NB4 (cell line): ENCODE measurements at regions not wholly inside any gene's neighbourhood (a gene's known extent, or its start where the extent isn't known, plus 50 kb on each side); places are given as distances from the start of the nearest gene placed in this dataset.
A peak's percentile ranks its signal among the peaks of the same experiment; 100 is the strongest.

ENCODE experiments used
- DNase-seq: peaks from one replicate; pipeline ENCODE4 v3.0.0; 2010; ENCODE audit warnings: low read depth
- H3K4me3 ChIP-seq: one replicate; pipeline ENCODE4 v1.5.1; 2011; ENCODE audit warnings: mild to moderate bottlenecking, low read depth, low read length, moderate library complexity
- CTCF ChIP-seq: IDR thresholded peaks from one replicate; pipeline ENCODE4 v1.5.1; 2012; ENCODE audit warnings: low read depth, low read length
- MAX ChIP-seq: IDR thresholded peaks from 2 replicates; pipeline ENCODE4 v1.6.1; 2011; ENCODE audit warnings: low read depth, low read length
- MYC ChIP-seq: IDR thresholded peaks from 2 replicates; pipeline ENCODE4 v1.6.1; 2011; ENCODE audit warnings: low read depth, low read length
- POLR2A ChIP-seq: IDR thresholded peaks from 2 replicates; pipeline ENCODE4 v1.6.1; 2011; ENCODE audit warnings: mild to moderate bottlenecking; ENCODE audit not compliant: insufficient read length; ENCODE audit errors: extremely low read depth

- peak; percentile 46 for DNase-seq
- TF ChIP-seq MAX, result no peak
- TF ChIP-seq CTCF, result no peak
- TF ChIP-seq MYC, result no peak
- TF ChIP-seq POLR2A, result no peak
- H3K4me3 ChIP-seq, result no peak overlapping the region
Measured at GRCh38 chr10:8137726-8138125, 83.2 kb downstream of the GATA3 start.

GRCh38 chr10:8138471-8138870, 84.0 kb downstream of the GATA3 start:
- H3K4me3 ChIP-seq, result no peak overlapping the region
- TF ChIP-seq POLR2A, result no peak
- TF ChIP-seq MYC, result no peak
- TF ChIP-seq MAX, result no peak
- TF ChIP-seq CTCF, result no peak
- no peak for DNase-seq

- H3K4me3 ChIP-seq, result no peak overlapping the region
- no peak for TF ChIP-seq CTCF
- TF ChIP-seq MAX, result no peak
- no peak for TF ChIP-seq MYC
- TF ChIP-seq POLR2A, result no peak
- no peak for DNase-seq
Measured at GRCh38 chr10:8144496-8144895, 90.0 kb downstream of the GATA3 start.

- no peak for DNase-seq
- TF ChIP-seq MAX (no peak), CTCF (no peak)
- H3K4me3 ChIP-seq, result no peak overlapping the region
Measured at GRCh38 chr10:8146650-8147049, 92.2 kb downstream of the GATA3 start.

- no peak overlapping the region for H3K4me3 ChIP-seq
- TF ChIP-seq MAX (no peak), POLR2A (no peak)
- DNase-seq, result no peak
Measured at GRCh38 chr10:8149991-8150390, 95.5 kb downstream of the GATA3 start.

GRCh38 chr10:8150401-8150905, 96.0 kb downstream of the GATA3 start:
- DNase-seq, result no peak
- H3K4me3 ChIP-seq, result no peak overlapping the region
- TF ChIP-seq CTCF (no peak), POLR2A (no peak), MAX (no peak), MYC (no peak)
